Activated T-helper 2 cell treated with anti-CD3 and anti-CD28 coated beads, Interferon-gamma antibody, Interleukin-2, Interleukin-4, amounts not matched to agents 10 μg/mL and 5 μg/mL and 100 μg/mL, durations not matched to agents 14 hours and 24 hours and 36 hours (primary cell): ENCODE measurements at regions not wholly inside any gene's neighbourhood (a gene's known extent, or its start where the extent isn't known, plus 50 kb on each side); places are given as distances from the start of the nearest gene placed in this dataset.
"Not testable (repeated sequence)": the region's sequence is repeated elsewhere in the genome, so short reads cannot be mapped to it uniquely, and the experiment has no call there.

Source experiments
- DNase-seq: peaks from one replicate; pipeline ENCODE4 v3.0.0; 2021; ENCODE audit warnings: low spot score
- H3K27ac Mint-ChIP-seq: one replicate; pipeline ENCODE4 v1.8.0; 2021; ENCODE audit warnings: mixed read lengths
- H3K27me3 Mint-ChIP-seq: one replicate; pipeline ENCODE4 v1.8.0; 2021; ENCODE audit warnings: low read depth, mixed read lengths
- H3K36me3 Mint-ChIP-seq: one replicate; pipeline ENCODE4 v1.8.0; 2021; ENCODE audit warnings: low read depth, mixed read lengths
- H3K4me1 Mint-ChIP-seq: one replicate; pipeline ENCODE4 v1.8.0; 2021; ENCODE audit warnings: low read depth, mixed read lengths
- H3K4me3 Mint-ChIP-seq: one replicate; pipeline ENCODE4 v1.8.0; 2021; ENCODE audit warnings: low read depth, mild to moderate bottlenecking, moderate library complexity, mixed read lengths
- H3K9me3 Mint-ChIP-seq: one replicate; pipeline ENCODE4 v1.8.0; 2021; ENCODE audit warnings: mixed read lengths
- intact Hi-C: fragments of 100-400 bp; cut with micrococcal nuclease; formaldehyde crosslinking; loops from one replicate; pipeline ENCODE4 v1.15.1; 2023

DNA sequence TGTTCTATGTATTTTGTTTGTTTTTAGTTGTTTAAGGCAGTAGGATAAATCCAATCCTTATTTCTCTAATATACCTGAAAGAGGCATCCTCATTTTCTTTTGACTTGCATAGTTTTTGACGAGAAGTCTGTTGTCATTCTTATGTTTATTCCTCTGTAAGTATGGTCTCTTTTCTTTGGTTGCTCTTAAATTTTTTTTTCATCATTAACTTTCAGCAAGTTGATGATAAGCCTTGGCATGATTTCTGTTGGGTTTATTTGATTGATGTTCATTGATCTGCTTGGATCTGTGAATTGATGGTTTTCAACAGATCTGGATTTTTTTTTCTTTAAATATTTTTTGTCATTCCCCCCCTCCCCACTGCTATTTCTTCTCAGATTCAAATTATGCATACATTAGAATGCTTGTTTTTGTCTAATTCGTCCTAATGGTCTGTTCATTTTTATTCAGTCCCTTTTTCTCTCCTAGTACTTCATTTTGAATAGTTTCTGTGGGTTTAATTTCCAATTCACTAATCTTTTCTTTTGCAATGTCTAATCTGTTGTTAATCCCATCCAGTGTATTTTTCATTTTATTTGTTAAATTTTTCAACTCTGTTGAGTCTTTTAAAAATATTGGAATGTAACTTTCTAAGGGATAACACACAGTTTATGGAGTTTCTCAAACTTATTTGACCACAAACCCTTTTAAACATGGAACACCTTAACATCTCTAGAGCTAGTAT, 495.9 kb downstream of the CSNK1G3 start:
- DNase-seq: no peak
- Mint-ChIP-seq H3K4me3 (no peak overlapping the region), H3K9me3 (peaks cover 29% of the 10 kb centered on the region), H3K36me3 (no peaks in the 10 kb centered on the region), H3K27me3 (no peaks in the 10 kb centered on the region), H3K4me1 (no peaks in the 10 kb centered on the region), H3K27ac (no peak overlapping the region)
- intact Hi-C loops: no loop called here

DNA sequence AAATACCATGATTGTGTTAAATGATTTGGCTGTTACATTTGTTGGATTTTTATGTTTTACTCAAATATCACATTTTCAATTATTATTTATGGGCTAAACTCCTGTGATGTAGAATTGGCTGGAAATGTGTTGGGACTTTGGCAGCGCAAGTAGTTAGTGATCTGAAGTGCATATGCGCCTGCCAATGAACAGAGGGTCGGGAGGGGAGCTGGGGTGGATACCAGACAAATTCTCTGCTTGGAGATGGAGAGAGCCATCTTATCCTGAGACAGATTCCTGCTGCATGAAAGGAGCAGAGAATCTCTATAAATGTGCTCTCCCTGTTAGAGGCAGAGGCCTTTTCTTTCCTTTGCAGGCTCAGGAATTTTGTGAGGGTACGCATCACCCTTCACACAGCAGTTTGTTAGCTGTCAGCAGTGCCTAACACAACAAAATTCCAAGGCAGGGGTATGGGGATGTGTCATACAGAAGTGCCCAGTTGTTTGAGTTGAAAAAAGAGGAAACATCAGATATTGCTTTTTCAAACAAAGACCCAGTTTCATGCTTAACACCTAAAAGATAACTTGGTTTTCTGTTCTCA, 489.1 kb downstream of the CSNK1G3 start:
- Mint-ChIP-seq H3K27ac (no peak overlapping the region), H3K36me3 (no peaks in the 10 kb centered on the region), H3K9me3 (peaks cover 7% of the 10 kb centered on the region), H3K4me1 (no peaks in the 10 kb centered on the region), H3K27me3 (no peaks in the 10 kb centered on the region), H3K4me3 (no peak overlapping the region)
- intact Hi-C loops: no loop called here
- DNase-seq: no peak

DNA sequence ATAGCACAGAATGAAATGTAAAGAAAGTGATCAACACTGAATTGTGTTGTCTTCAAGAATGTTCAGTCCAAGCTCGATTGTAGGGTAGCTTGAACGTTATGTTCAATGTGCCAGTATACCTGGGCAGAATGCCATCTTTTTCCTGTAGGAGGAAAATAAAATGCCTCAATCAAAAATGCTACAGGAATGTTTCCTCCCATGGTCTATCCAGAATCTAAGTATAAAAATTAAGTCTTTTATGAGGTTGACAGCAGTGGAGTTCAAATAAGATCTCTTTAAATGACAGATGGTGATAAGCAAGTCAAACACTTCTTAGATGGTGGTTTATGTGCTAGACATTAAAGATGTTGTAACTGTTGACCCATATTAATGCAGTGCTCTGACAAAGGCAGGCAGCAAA, 488.6 kb downstream of the CSNK1G3 start:
- no peaks in the 10 kb centered on the region for H3K36me3 Mint-ChIP-seq
- no peaks in the 10 kb centered on the region for H3K27me3 Mint-ChIP-seq
- no peak overlapping the region for H3K4me3 Mint-ChIP-seq
- DNase-seq: no peak
- H3K4me1 Mint-ChIP-seq: no peaks in the 10 kb centered on the region
- no peak overlapping the region for H3K27ac Mint-ChIP-seq
- intact Hi-C loops: no loop called here
- peaks cover 8% of the 10 kb centered on the region for H3K9me3 Mint-ChIP-seq

DNA sequence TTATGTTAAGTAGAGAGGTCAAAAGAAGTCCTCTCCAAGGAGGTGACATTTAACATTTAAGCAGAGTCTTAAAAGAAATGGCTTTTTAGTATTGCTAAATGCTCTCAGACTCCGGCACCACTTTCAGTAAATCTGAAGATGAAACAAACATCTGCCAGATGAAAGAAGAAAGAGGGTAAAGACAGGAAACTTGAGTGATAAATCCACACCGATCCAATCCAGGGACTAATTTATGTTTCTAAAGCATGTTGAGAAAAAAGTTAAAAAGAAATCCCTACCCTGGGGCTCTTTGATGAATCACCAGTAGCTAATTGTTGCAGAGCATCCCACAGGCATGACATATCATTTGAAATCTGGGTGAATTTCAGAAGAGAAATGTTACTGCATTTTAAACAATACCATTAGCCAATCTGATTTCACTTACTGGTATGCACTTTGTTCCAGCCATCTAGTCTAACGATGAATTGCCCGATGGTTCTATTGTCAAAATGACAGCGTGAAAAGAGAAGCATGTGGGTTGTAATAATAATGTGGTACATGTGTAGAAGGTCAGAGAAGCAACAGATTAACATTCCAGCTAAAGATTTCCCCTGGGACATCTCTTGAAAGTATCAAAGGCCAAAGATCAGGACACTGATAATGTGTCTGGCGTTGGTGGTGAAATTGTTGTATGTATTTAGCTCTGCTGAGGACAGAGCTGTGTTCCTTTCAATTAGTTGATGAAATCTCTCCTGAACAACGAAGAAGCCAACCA, 485.7 kb downstream of the CSNK1G3 start:
- no peak overlapping the region for H3K27ac Mint-ChIP-seq

DNA sequence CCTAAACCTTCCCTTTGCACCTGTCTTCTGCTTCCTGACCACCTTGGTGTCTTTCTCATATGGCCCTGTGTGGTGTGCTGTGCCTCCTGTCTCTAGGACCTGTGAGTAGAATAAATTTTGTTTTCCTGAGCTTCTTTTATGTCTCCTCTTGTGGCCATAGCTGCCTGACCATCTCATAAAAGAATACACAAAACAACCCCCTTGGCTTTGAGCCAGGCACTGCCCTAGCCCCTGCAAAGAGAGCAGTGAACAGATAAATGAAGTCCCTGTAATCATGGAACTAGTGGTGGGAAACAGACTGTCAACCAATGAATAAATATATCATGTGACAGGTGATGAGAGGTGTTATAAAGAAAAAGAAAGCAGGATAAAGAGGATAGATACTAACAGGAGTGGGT, 485.1 kb downstream of the CSNK1G3 start:
- no peak for DNase-seq
- Mint-ChIP-seq H3K9me3 (peaks cover 4% of the 10 kb centered on the region), H3K27me3 (no peaks in the 10 kb centered on the region), H3K36me3 (no peaks in the 10 kb centered on the region), H3K4me1 (no peaks in the 10 kb centered on the region), H3K27ac (no peak overlapping the region), H3K4me3 (no peak overlapping the region)
- intact Hi-C loops: no loop called here

More for the DNA sequence above, 485.7 kb downstream of the CSNK1G3 start:
- intact Hi-C loops: no loop called here
- Mint-ChIP-seq H3K9me3 (peaks cover 4% of the 10 kb centered on the region), H3K4me1 (no peaks in the 10 kb centered on the region), H3K36me3 (no peaks in the 10 kb centered on the region), H3K27me3 (no peaks in the 10 kb centered on the region), H3K4me3 (no peak overlapping the region)
- DNase-seq: no peak

DNA sequence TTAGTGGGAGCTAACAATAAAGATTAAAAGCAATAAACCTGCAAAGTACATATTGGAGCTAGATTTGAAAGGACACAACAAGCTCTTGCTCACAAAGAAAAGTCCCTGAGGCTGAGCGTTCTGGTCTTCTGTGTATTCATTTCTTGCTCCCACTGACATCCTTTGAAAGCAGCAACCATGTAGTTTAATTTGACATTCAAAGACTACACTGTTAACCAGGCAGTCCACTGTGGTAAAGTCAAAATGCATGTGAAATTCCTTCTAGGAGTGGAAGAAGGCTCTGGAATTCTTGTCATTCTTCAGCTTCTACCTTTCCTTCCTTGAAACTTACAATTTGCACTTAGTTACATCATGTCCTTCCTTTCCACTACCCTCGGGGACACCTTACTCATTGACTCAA, 480.7 kb downstream of the CSNK1G3 start:
- no peaks in the 10 kb centered on the region for H3K36me3 Mint-ChIP-seq
- no peaks in the 10 kb centered on the region for H3K4me1 Mint-ChIP-seq
- intact Hi-C loops: no loop called here
- DNase-seq: no peak
- peaks cover 7% of the 10 kb centered on the region for H3K9me3 Mint-ChIP-seq
- no peaks in the 10 kb centered on the region for H3K27me3 Mint-ChIP-seq
- H3K4me3 Mint-ChIP-seq: no peak overlapping the region
- no peak overlapping the region for H3K27ac Mint-ChIP-seq

DNA sequence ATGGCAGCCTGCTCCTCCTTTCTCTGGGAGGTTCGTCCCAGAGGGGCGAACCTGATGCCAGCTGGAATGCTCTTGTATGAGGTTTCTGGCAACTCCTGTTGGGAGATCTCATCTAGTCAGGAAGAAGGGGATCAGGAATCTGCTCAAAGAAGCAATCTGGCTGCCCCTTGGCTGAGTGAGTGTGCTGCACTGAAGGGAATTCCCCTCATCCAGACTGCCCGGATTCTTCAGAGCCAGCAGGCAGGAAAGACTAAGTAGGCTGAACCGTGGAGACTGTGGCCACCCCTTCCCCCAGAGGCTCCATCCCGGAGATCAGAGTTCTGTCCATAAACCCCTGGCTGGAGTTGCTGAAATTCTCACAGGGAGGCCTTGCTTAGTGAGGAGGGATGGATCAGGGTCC, 476.0 kb downstream of the CSNK1G3 start:
- Mint-ChIP-seq H3K27me3 (no peaks in the 10 kb centered on the region), H3K4me3 (no peak overlapping the region)
- intact Hi-C loops: no loop called here

DNA sequence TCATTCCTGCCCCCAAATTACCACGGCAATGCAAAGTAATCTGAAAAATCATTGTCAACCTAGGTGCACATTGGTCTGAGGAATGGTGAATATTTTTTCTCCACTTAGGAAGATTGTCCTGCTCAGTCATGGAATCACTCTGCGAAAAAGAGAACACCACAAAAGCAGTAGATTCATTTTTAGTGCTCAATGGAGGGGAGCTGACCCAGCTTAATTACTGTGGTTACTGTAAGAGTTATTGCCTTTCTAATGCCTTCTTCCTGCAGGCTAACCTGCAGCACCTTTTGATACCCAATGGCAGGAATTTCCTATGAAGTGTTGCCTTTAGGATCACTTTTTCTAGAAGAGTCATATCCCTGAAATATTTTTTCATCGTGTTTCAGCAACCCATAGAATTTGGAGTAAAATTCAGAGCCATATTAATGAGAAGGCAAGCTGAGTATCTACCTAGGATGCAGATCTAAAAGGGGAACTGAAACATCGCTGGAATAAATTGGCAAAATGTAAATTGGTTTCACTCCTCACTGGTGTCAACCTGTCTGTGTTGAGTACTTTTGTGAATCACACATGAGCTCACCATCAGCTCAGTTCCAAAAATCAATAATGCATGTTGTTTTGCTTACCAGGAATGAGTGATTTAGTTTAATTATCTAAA, 464.5 kb downstream of the CSNK1G3 start:
- no peaks in the 10 kb centered on the region for H3K9me3 Mint-ChIP-seq
- no peak for DNase-seq
- H3K4me1 Mint-ChIP-seq: no peaks in the 10 kb centered on the region
- no peak overlapping the region for H3K27ac Mint-ChIP-seq
- intact Hi-C loops: no loop called here
- H3K27me3 Mint-ChIP-seq: no peaks in the 10 kb centered on the region
- no peaks in the 10 kb centered on the region for H3K36me3 Mint-ChIP-seq
- H3K4me3 Mint-ChIP-seq: no peak overlapping the region

More for the DNA sequence above, 476.0 kb downstream of the CSNK1G3 start:
- Mint-ChIP-seq H3K36me3 (no peaks in the 10 kb centered on the region), H3K9me3 (peaks cover 8% of the 10 kb centered on the region), H3K27ac (no peak overlapping the region), H3K4me1 (no peaks in the 10 kb centered on the region)
- DNase-seq: no peak

DNA sequence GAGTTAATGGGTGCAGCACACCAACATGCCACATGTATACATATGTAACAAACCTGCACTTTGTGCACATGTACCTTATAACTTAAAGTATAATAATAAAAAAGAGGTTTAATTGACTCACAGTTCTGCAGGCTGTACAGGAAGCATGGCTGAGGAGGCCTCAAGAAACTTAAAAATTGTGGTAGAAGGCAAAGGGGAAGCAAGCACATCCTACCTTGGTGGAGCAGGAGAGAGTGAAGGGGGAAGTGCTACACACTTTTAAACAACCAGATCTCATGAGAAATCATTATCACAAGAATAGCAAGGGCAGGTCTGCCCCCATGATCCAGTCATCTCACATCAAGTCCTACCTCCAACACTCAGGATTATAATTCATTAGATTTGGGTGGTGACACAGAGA, 463.5 kb downstream of the CSNK1G3 start:
- H3K27me3 Mint-ChIP-seq, H3K9me3 Mint-ChIP-seq, DNase-seq, H3K4me3 Mint-ChIP-seq, H3K4me1 Mint-ChIP-seq, intact Hi-C loops, H3K36me3 Mint-ChIP-seq, H3K27ac Mint-ChIP-seq: not testable (repeated sequence)

DNA sequence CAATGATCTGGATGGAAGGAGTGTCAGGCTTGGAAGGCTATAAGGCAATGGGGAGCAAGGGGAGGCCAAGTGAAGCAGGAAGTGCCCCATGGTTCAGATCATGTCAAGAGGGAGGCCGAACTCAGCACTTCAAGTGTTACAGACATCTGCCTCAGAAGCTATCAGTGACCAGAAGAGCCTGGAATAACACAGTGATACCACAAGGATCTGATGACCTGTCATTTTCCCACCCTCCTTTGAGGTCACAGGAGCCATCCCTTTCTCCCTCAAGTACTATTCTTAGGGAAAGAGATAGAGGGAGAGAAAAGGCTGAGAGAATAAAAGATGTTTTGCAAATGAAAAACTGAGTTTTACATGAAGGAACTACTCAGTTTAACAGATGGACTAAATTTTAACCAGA, 454.8 kb downstream of the CSNK1G3 start:
- no peak for DNase-seq
- H3K27ac Mint-ChIP-seq: no peak overlapping the region
- no peaks in the 10 kb centered on the region for H3K27me3 Mint-ChIP-seq
- no peak overlapping the region for H3K4me3 Mint-ChIP-seq
- intact Hi-C loops: no loop called here
- no peaks in the 10 kb centered on the region for H3K9me3 Mint-ChIP-seq
- H3K36me3 Mint-ChIP-seq: no peaks in the 10 kb centered on the region
- no peaks in the 10 kb centered on the region for H3K4me1 Mint-ChIP-seq

DNA sequence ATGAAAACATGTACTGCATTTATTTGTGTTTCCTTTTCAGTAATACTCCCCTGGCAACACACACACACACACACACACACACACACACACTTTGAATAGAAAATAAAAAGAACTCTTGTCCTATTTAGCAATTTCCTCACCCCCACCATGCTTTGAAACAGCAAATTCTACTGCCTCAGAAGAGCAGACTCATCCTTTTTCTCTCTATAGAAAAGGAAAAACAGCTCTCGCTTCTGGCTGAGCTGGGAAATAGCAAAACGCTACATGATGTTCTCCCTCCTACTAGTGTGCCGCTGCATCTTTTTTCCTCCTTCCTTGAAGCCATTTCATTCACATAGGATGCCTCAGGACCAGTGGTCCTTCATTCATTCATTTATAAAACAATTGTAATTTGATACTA, 453.6 kb downstream of the CSNK1G3 start:
- no peaks in the 10 kb centered on the region for H3K4me1 Mint-ChIP-seq
- no peaks in the 10 kb centered on the region for H3K36me3 Mint-ChIP-seq
- no peaks in the 10 kb centered on the region for H3K27me3 Mint-ChIP-seq

DNA sequence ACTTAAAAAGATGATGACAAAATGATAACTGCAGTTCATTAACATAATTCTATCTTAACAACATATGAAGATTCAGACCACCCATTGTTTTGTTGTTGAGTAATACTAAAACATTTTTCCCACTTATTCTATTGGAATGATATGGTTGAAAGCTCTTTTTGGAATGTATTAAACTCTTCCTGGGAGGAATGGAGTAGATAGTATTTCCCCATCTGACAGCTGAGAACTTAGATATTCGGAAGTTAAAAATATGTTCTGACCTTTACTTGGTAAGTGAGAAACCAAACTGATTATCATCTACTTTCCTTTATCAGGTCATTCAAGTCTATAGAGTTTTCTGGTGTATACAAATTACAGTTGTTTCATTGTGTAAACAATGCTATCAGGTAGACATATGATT, 452.9 kb downstream of the CSNK1G3 start:
- no peak overlapping the region for H3K27ac Mint-ChIP-seq
- intact Hi-C loops: no loop called here
- H3K36me3 Mint-ChIP-seq: no peaks in the 10 kb centered on the region
- H3K4me3 Mint-ChIP-seq: no peak overlapping the region
- no peaks in the 10 kb centered on the region for H3K4me1 Mint-ChIP-seq
- H3K27me3 Mint-ChIP-seq: no peaks in the 10 kb centered on the region
- no peak for DNase-seq
- H3K9me3 Mint-ChIP-seq: no peaks in the 10 kb centered on the region

More for the DNA sequence above, 453.6 kb downstream of the CSNK1G3 start:
- no peaks in the 10 kb centered on the region for H3K9me3 Mint-ChIP-seq
- intact Hi-C loops: no loop called here
- no peak overlapping the region for H3K4me3 Mint-ChIP-seq
- no peak for DNase-seq
- no peak overlapping the region for H3K27ac Mint-ChIP-seq

DNA sequence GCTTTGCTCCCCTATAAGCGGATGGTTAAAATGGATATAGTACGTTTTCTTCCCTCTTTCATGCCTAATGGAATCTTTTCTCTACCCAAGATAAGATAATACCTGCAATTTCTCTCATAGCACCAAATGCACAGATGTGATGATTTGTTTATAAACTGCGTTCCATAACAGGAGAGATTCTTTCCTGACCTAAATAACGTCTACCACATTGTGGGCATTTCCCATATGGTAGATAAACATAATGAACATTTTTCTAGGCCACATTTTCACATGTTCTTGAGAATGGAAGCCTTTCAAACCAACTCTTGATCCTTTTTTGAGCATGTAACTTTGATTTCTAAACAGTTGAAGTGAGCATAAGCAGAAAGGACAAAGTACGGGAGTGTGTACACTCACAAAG, 448.5 kb downstream of the CSNK1G3 start:
- Mint-ChIP-seq H3K27me3 (no peaks in the 10 kb centered on the region), H3K9me3 (no peaks in the 10 kb centered on the region), H3K27ac (no peak overlapping the region), H3K4me3 (no peak overlapping the region), H3K36me3 (no peaks in the 10 kb centered on the region), H3K4me1 (no peaks in the 10 kb centered on the region)
- intact Hi-C loops: no loop called here
- DNase-seq: no peak
